ENCODE measurements at regions not wholly inside any gene's neighbourhood (a gene's known extent, or its start where the extent isn't known, plus 50 kb on each side); places are given as distances from the start of the nearest gene placed in this dataset.
"Not testable (repeated sequence)": the region's sequence is repeated elsewhere in the genome, so short reads cannot be mapped to it uniquely, and the experiment has no call there.

- no peak for DNase-seq
- Histone ChIP-seq H3F3A (ENCODE audit: insufficient read depth, low read length) (no peaks in the 10 kb centered on the region), H3K9me3 (replicated peaks; ENCODE audit: insufficient read depth, low read length) (no peaks in the 10 kb centered on the region), H3K36me3 (replicated peaks; ENCODE audit: insufficient read depth, low read length) (no peaks in the 10 kb centered on the region), H4K20me1 (ENCODE audit: insufficient read depth, low read length) (no peaks in the 10 kb centered on the region), H3K9ac (ENCODE audit: low read length) (no peak overlapping the region), H3K27me3 (replicated peaks; ENCODE audit: insufficient read depth, low read length) (no peaks in the 10 kb centered on the region), H3K9me2 (replicated peaks; ENCODE audit: insufficient read depth, low read length) (no peaks in the 10 kb centered on the region), H3K27ac (ENCODE audit: low read length) (no peak overlapping the region), H2AFZ (ENCODE audit: low read length) (no peak overlapping the region), H3K79me2 (ENCODE audit: low read length) (no peaks in the 10 kb centered on the region), H3K4me3 (ENCODE audit: low read length) (no peak overlapping the region), H3K4me1 (ENCODE audit: low read length) (no peaks in the 10 kb centered on the region), H3K4me2 (ENCODE audit: low read depth, low read length) (no peak overlapping the region)
- TF ChIP-seq EZH2 (optimal IDR thresholded peaks at IDR 0.05; ENCODE audit: low read depth, low read length), result no peak
- no peak for TF ChIP-seq CTCF (IDR thresholded peaks at IDR 0.05; ENCODE audit: low read length)
- no peak for TF ChIP-seq EZH2phosphoT487 (IDR thresholded peaks at IDR 0.05; ENCODE audit: low read length)
These were observed 305.2 kb upstream of the PDE3A start for GRCh38 chr12:20063116-20063515.

- no peaks in the 10 kb centered on the region for H3F3A ChIP-seq (ENCODE audit: insufficient read depth, low read length)
- no peaks in the 10 kb centered on the region for H3K27me3 ChIP-seq (replicated peaks; ENCODE audit: insufficient read depth, low read length)
- no peaks in the 10 kb centered on the region for H3K9me2 ChIP-seq (replicated peaks; ENCODE audit: insufficient read depth, low read length)
- no peak overlapping the region for H3K4me3 ChIP-seq (ENCODE audit: low read length)
- no peaks in the 10 kb centered on the region for H3K9me3 ChIP-seq (replicated peaks; ENCODE audit: insufficient read depth, low read length)
- no peak for DNase-seq
- H3K27ac ChIP-seq (ENCODE audit: low read length), result no peak overlapping the region
- no peaks in the 10 kb centered on the region for H4K20me1 ChIP-seq (ENCODE audit: insufficient read depth, low read length)
- H2AFZ ChIP-seq (ENCODE audit: low read length), result no peak overlapping the region
- no peaks in the 10 kb centered on the region for H3K79me2 ChIP-seq (ENCODE audit: low read length)
- no peaks in the 10 kb centered on the region for H3K36me3 ChIP-seq (replicated peaks; ENCODE audit: insufficient read depth, low read length)
- no peak overlapping the region for H3K4me2 ChIP-seq (ENCODE audit: low read depth, low read length)
- TF ChIP-seq CTCF (IDR thresholded peaks at IDR 0.05; ENCODE audit: low read length), result no peak
- TF ChIP-seq EZH2phosphoT487 (IDR thresholded peaks at IDR 0.05; ENCODE audit: low read length), result no peak
- TF ChIP-seq EZH2 (optimal IDR thresholded peaks at IDR 0.05; ENCODE audit: low read depth, low read length), result no peak
- H3K9ac ChIP-seq (ENCODE audit: low read length), result no peak overlapping the region
- H3K4me1 ChIP-seq (ENCODE audit: low read length), result no peaks in the 10 kb centered on the region
These were observed 290.7 kb upstream of the PDE3A start for GRCh38 chr12:20077618-20078017.

DNA sequence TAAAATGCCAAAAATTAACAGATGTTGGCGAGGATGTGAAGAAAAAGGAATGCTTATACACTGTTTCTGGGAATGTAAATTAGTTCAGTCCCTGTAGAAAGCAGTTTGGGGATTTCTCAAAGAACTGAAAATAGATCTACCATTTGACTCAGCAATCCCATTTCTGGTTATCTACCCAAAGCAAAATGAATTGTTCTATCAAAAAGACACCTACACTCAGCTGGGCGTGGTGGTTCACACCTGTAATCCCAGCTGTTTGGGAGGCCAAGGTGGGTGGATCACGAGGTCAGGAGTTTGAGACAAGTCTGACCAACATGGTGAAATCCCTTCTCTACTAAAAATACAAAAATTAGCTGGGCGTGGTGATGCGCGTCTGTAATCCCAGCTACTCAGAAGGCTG, 279.3 kb upstream of the PDE3A start:
- TF ChIP-seq CTCF (IDR thresholded peaks at IDR 0.05; ENCODE audit: low read length), result no peak
- no peak for TF ChIP-seq EZH2phosphoT487 (IDR thresholded peaks at IDR 0.05; ENCODE audit: low read length)
- no peak for TF ChIP-seq EZH2 (optimal IDR thresholded peaks at IDR 0.05; ENCODE audit: low read depth, low read length)

GRCh38 chr12:20093190-20093810, 275.0 kb upstream of the PDE3A start:
- not testable (repeated sequence) for H3K36me3 ChIP-seq (replicated peaks; ENCODE audit: insufficient read depth, low read length); H3K27me3 ChIP-seq (replicated peaks; ENCODE audit: insufficient read depth, low read length); H3K4me3 ChIP-seq (ENCODE audit: low read length); H3K4me2 ChIP-seq (ENCODE audit: low read depth, low read length); H4K20me1 ChIP-seq (ENCODE audit: insufficient read depth, low read length); H3K79me2 ChIP-seq (ENCODE audit: low read length); H3K9me2 ChIP-seq (replicated peaks; ENCODE audit: insufficient read depth, low read length); H3K27ac ChIP-seq (ENCODE audit: low read length); H3K9me3 ChIP-seq (replicated peaks; ENCODE audit: insufficient read depth, low read length); H3F3A ChIP-seq (ENCODE audit: insufficient read depth, low read length); DNase-seq; H3K4me1 ChIP-seq (ENCODE audit: low read length); H3K9ac ChIP-seq (ENCODE audit: low read length); H2AFZ ChIP-seq (ENCODE audit: low read length)

More for the DNA sequence above, 279.3 kb upstream of the PDE3A start:
- Histone ChIP-seq H3K4me1 (ENCODE audit: low read length) (peaks cover 2% of the 10 kb centered on the region; the same call in 1 of the 2 replicates), H4K20me1 (ENCODE audit: insufficient read depth, low read length) (no peaks in the 10 kb centered on the region), H3K9me3 (replicated peaks; ENCODE audit: insufficient read depth, low read length) (no peaks in the 10 kb centered on the region), H3K27me3 (replicated peaks; ENCODE audit: insufficient read depth, low read length) (no peaks in the 10 kb centered on the region), H3K4me2 (ENCODE audit: low read depth, low read length) (no peak overlapping the region), H3K36me3 (replicated peaks; ENCODE audit: insufficient read depth, low read length) (no peaks in the 10 kb centered on the region), H3K9me2 (replicated peaks; ENCODE audit: insufficient read depth, low read length) (no peaks in the 10 kb centered on the region), H2AFZ (ENCODE audit: low read length) (no peak overlapping the region), H3K79me2 (ENCODE audit: low read length) (no peaks in the 10 kb centered on the region), H3K4me3 (ENCODE audit: low read length) (no peak overlapping the region), H3K9ac (ENCODE audit: low read length) (no peak overlapping the region), H3K27ac (ENCODE audit: low read length) (no peak overlapping the region), H3F3A (ENCODE audit: insufficient read depth, low read length) (no peaks in the 10 kb centered on the region)
- DNase-seq, result peak; percentile 10
